HEK293 (cell line): ENCODE measurements at regions not wholly inside any gene's neighbourhood (a gene's known extent, or its start where the extent isn't known, plus 50 kb on each side); places are given as distances from the start of the nearest gene placed in this dataset.

ENCODE experiments used
- CTCF ChIA-PET: fragments of 350-600 bp; formaldehyde crosslinking; extraction: SDS; loops from one replicate; lab custom pipeline; 2021; ENCODE audit warnings: antibody characterized with exemption; lab: Yijun Ruan, JAX
- POLR2A ChIA-PET: fragments of 300-600 bp; formaldehyde crosslinking; extraction: SDS; loops from one replicate; lab custom pipeline; 2020; ENCODE audit warnings: antibody characterized with exemption, inconsistent platforms; lab: Yijun Ruan, JAX
- H3K27ac ChIP-seq: fragments of 200-500 bp; sonication (Bioruptor generic); 2 replicates; pipeline ENCODE4 v1.5.1; 2014; ENCODE audit warnings: low read depth, low read length, control low read depth, inconsistent platforms; ENCODE audit errors: extremely low read depth
- H3K36me3 ChIP-seq, 2 experiments: fragments of 200-500 bp in 1 of 2; sonication (Bioruptor generic) in 1 of 2; 1 replicate in 1 of 2; 2 replicates in 1 of 2; pipeline ENCODE4 v1.5.1; 2014 to 2017; ENCODE audit warnings: inconsistent platforms in 2 of 2, low read length in 2 of 2; ENCODE audit not compliant: control insufficient read depth in 2 of 2, insufficient read depth in 1 of 2
- H3K4me1 ChIP-seq: fragments of 200-500 bp; sonication (Bioruptor generic); 2 replicates; pipeline ENCODE4 v1.5.1; 2014; ENCODE audit warnings: mild to moderate bottlenecking, low read length, inconsistent platforms; ENCODE audit not compliant: control insufficient read depth, insufficient read depth
- H3K4me3 ChIP-seq: 2 replicates; pipeline ENCODE4 v1.5.1; 2011; ENCODE audit warnings: low read depth, mild to moderate bottlenecking, control low read depth, low read length, moderate library complexity
- H3K9me3 ChIP-seq: fragments of 200-500 bp; sonication (Bioruptor generic); 2 replicates; pipeline ENCODE4 v1.5.1; 2014; ENCODE audit warnings: low read depth, low read length, inconsistent platforms; ENCODE audit not compliant: control insufficient read depth, insufficient read depth
- GFI1B ChIP-seq: fragments of 450-650 bp; formaldehyde crosslinking; IDR thresholded peaks from 2 replicates; pipeline ENCODE4 v1.5.1; 2016; ENCODE audit warnings: missing biosample characterization, missing genetic modification characterization
- GLIS2 ChIP-seq: fragments of 450-650 bp; formaldehyde crosslinking; IDR thresholded peaks from 2 replicates; pipeline ENCODE4 v1.5.1; 2016; ENCODE audit warnings: missing biosample characterization, missing genetic modification characterization
- YY2 ChIP-seq: fragments of 450-650 bp; formaldehyde crosslinking; IDR thresholded peaks from 2 replicates; pipeline ENCODE4 v1.5.1; 2016; ENCODE audit warnings: missing biosample characterization, missing genetic modification characterization
- ZBTB48 ChIP-seq: fragments of 450-650 bp; formaldehyde crosslinking; IDR thresholded peaks from 2 replicates; pipeline ENCODE4 v1.5.1; 2016; ENCODE audit warnings: missing biosample characterization, missing genetic modification characterization
- ZIC2 ChIP-seq: fragments of 450-650 bp; formaldehyde crosslinking; IDR thresholded peaks from 2 replicates; pipeline ENCODE4 v1.5.1; 2016; ENCODE audit warnings: missing biosample characterization, missing genetic modification characterization
- ZNF175 ChIP-seq: fragments of 450-650 bp; formaldehyde crosslinking; IDR thresholded peaks from 2 replicates; pipeline ENCODE4 v1.5.1; 2016; ENCODE audit warnings: missing biosample characterization, missing genetic modification characterization
- ZNF423 ChIP-seq: fragments of 450-650 bp; formaldehyde crosslinking; IDR thresholded peaks from 2 replicates; pipeline ENCODE4 v1.5.1; 2016; ENCODE audit warnings: missing biosample characterization, missing genetic modification characterization
- ZNF433 ChIP-seq: fragments of 450-650 bp; formaldehyde crosslinking; IDR thresholded peaks from 2 replicates; pipeline ENCODE4 v1.5.1; 2016; ENCODE audit warnings: missing biosample characterization, missing genetic modification characterization, low read depth
- ZNF701 ChIP-seq: fragments of 450-650 bp; formaldehyde crosslinking; IDR thresholded peaks from 2 replicates; pipeline ENCODE4 v1.5.1; 2016; ENCODE audit warnings: missing biosample characterization, missing genetic modification characterization
- ZNF768 ChIP-seq: fragments of 450-650 bp; formaldehyde crosslinking; IDR thresholded peaks from 2 replicates; pipeline ENCODE4 v1.5.1; 2018; ENCODE audit warnings: missing biosample characterization, mild to moderate bottlenecking, missing genetic modification characterization
- ZSCAN16 ChIP-seq: fragments of 450-650 bp; formaldehyde crosslinking; IDR thresholded peaks from 2 replicates; pipeline ENCODE4 v1.5.1; 2016; ENCODE audit warnings: missing biosample characterization, missing genetic modification characterization
- ZSCAN23 ChIP-seq: fragments of 450-650 bp; formaldehyde crosslinking; IDR thresholded peaks from 2 replicates; pipeline ENCODE4 v1.5.1; 2016; ENCODE audit warnings: missing biosample characterization, missing genetic modification characterization
- ZSCAN4 ChIP-seq: fragments of 450-650 bp; formaldehyde crosslinking; IDR thresholded peaks from 2 replicates; pipeline ENCODE4 v1.5.1; 2017; ENCODE audit warnings: missing biosample characterization, missing genetic modification characterization
- TF ChIP-seq, protein P1 (sequence below): fragments of 450-650 bp; formaldehyde crosslinking; IDR thresholded peaks from 2 replicates; pipeline ENCODE4 v1.5.1; 2016; ENCODE audit warnings: missing biosample characterization, missing genetic modification characterization
- TF ChIP-seq, protein P2 (sequence below): fragments of 450-650 bp; formaldehyde crosslinking; IDR thresholded peaks from 2 replicates; pipeline ENCODE4 v1.5.1; 2016; ENCODE audit warnings: missing biosample characterization, missing genetic modification characterization, borderline replicate concordance
- TF ChIP-seq, protein P3 (sequence below): fragments of 450-650 bp; formaldehyde crosslinking; IDR thresholded peaks from 2 replicates; pipeline ENCODE4 v1.5.1; 2016; ENCODE audit warnings: missing biosample characterization, missing genetic modification characterization, borderline replicate concordance

DNA sequence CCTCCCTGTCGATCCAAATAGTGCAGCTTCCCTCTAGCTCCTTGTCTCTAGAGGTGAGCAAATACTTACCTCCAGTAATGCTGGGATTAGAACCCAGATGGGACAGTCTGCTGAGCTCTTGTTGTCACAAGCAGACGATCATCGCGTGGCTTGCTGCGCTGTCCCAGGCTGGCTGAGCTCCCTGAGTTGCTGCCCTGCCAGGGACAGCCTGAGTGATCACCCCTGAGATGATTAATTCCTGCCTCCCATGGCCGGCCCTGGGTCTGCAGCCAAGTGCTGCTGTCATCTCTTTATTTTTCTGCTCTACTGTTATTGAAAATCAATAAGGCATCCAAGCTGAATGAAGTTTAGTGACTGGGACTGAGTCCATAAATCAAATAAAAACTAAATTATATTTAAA, 94.0 kb upstream of the ALDH1B1 start (continued):
- TF ChIP-seq, protein P1, sequence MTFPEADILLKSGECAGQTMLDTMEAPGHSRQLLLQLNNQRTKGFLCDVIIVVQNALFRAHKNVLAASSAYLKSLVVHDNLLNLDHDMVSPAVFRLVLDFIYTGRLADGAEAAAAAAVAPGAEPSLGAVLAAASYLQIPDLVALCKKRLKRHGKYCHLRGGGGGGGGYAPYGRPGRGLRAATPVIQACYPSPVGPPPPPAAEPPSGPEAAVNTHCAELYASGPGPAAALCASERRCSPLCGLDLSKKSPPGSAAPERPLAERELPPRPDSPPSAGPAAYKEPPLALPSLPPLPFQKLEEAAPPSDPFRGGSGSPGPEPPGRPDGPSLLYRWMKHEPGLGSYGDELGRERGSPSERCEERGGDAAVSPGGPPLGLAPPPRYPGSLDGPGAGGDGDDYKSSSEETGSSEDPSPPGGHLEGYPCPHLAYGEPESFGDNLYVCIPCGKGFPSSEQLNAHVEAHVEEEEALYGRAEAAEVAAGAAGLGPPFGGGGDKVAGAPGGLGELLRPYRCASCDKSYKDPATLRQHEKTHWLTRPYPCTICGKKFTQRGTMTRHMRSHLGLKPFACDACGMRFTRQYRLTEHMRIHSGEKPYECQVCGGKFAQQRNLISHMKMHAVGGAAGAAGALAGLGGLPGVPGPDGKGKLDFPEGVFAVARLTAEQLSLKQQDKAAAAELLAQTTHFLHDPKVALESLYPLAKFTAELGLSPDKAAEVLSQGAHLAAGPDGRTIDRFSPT, result no peak
- TF ChIP-seq ZNF768 (no peak), ZSCAN4 (tag by site-specific recombination) (no peak), ZNF175 (tag by site-specific recombination) (no peak)

DNA sequence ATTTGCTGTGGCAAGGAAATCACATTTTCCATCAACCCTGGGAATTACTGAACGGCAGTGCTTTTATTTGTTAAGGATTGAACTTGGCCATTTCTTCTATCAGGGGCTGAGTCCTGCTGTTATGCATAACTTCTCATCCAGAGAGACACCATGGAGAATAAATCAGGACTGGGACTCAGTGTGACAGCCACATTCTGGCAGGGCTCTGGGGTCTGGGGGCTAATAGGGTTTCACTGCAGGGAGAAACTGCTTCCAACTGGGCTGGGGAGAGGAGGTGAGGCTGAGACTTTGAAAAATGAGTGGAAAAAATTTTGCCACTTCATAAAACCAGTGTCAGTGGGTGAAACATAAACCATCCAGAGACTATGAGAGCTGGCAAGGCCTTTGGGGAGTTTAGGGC, 95.7 kb upstream of the ALDH1B1 start:
- H3K36me3 ChIP-seq, result no peaks in the 10 kb centered on the region
- ChIA-PET POLR2A (no interaction called here), CTCF (no interaction called here)
- TF ChIP-seq, protein P2, sequence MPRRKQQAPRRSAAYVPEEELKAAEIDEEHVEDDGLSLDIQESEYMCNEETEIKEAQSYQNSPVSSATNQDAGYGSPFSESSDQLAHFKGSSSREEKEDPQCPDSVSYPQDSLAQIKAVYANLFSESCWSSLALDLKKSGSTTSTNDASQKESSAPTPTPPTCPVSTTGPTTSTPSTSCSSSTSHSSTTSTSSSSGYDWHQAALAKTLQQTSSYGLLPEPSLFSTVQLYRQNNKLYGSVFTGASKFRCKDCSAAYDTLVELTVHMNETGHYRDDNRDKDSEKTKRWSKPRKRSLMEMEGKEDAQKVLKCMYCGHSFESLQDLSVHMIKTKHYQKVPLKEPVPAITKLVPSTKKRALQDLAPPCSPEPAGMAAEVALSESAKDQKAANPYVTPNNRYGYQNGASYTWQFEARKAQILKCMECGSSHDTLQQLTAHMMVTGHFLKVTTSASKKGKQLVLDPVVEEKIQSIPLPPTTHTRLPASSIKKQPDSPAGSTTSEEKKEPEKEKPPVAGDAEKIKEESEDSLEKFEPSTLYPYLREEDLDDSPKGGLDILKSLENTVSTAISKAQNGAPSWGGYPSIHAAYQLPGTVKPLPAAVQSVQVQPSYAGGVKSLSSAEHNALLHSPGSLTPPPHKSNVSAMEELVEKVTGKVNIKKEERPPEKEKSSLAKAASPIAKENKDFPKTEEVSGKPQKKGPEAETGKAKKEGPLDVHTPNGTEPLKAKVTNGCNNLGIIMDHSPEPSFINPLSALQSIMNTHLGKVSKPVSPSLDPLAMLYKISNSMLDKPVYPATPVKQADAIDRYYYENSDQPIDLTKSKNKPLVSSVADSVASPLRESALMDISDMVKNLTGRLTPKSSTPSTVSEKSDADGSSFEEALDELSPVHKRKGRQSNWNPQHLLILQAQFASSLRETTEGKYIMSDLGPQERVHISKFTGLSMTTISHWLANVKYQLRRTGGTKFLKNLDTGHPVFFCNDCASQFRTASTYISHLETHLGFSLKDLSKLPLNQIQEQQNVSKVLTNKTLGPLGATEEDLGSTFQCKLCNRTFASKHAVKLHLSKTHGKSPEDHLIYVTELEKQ (tag by site-specific recombination), result no peak
- TF ChIP-seq ZIC2 (tag by site-specific recombination), result peak; percentile 80
- no peak overlapping the region for H3K27ac ChIP-seq
- no peaks in the 10 kb centered on the region for H3K4me1 ChIP-seq
- H3K4me3 ChIP-seq, result no peak overlapping the region
- H3K9me3 ChIP-seq, result no peaks in the 10 kb centered on the region

DNA sequence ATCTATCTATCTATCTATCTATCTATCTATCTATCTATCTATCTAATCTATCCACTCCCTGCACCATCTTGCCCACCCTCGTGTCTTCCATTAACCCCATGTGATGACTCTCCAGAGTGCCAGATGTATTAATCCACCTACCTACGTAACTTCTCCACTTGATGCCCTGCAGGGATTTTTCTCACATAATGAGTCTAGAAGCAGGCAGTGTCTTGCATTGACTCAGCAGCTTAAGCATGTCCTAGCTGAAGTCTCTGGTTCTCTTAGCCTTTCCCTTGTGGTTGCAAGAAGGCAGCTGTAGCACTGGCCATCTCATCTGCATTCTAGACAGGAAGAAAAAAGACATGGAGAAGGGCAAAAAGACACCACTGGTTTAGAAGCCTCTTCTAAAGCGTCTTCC, 96.7 kb upstream of the ALDH1B1 start:
- Histone ChIP-seq H3K36me3 (no peaks in the 10 kb centered on the region), H3K9me3 (no peaks in the 10 kb centered on the region), H3K27ac (no peak overlapping the region)
- no peak for TF ChIP-seq ZBTB48
- TF ChIP-seq ZNF701, result no peak
- TF ChIP-seq GFI1B (tag by site-specific recombination), result no peak
- TF ChIP-seq ZSCAN16 (tag by site-specific recombination), result no peak
- TF ChIP-seq, protein P3, sequence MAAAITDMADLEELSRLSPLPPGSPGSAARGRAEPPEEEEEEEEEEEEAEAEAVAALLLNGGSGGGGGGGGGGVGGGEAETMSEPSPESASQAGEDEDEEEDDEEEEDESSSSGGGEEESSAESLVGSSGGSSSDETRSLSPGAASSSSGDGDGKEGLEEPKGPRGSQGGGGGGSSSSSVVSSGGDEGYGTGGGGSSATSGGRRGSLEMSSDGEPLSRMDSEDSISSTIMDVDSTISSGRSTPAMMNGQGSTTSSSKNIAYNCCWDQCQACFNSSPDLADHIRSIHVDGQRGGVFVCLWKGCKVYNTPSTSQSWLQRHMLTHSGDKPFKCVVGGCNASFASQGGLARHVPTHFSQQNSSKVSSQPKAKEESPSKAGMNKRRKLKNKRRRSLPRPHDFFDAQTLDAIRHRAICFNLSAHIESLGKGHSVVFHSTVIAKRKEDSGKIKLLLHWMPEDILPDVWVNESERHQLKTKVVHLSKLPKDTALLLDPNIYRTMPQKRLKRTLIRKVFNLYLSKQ (tag by site-specific recombination), result no peak
- no peak for TF ChIP-seq ZSCAN23 (tag by site-specific recombination)
- no peak for TF ChIP-seq GLIS2 (tag by site-specific recombination)
- no peak for TF ChIP-seq YY2
- no peak for TF ChIP-seq ZNF433
- no peak for TF ChIP-seq ZNF423
- TF ChIP-seq, all 188 proteins: peak for 0
- Histone ChIP-seq H3K4me1 (no peaks in the 10 kb centered on the region), H3K4me3 (no peak overlapping the region)
- ChIA-PET POLR2A (no interaction called here), CTCF (no interaction called here)
